Ovary (tissue), 3 donors: ENCODE measurements at regions not wholly inside any gene's neighbourhood (a gene's known extent, or its start where the extent isn't known, plus 50 kb on each side); places are given as distances from the start of the nearest gene placed in this dataset.

ENCODE experiments used
- CTCF ChIP-seq, 3 donors: fragments of 450-650 bp in 2 of 3; fragments of 200-600 bp in 1 of 3; IDR thresholded peaks; one replicate each; pipeline versions ENCODE4 v1.5.1 to v1.8.0; 2016 to 2022; ENCODE audit warnings: antibody characterized with exemption in 3 of 3, mild to moderate bottlenecking in 1 of 3
- EP300 ChIP-seq: sonication (generic); formaldehyde crosslinking; IDR thresholded peaks from one replicate; pipeline ENCODE4 v1.6.1; 2017; ENCODE audit warnings: antibody characterized with exemption
- POLR2A ChIP-seq: fragments of 450-650 bp; IDR thresholded peaks from one replicate; pipeline ENCODE4 v1.6.1; 2017; ENCODE audit warnings: antibody characterized with exemption, mild to moderate bottlenecking, moderate library complexity
- donor health status: DM: no; HTN: no; CAD: no.

- TF ChIP-seq CTCF (IDR thresholded peaks at IDR 0.05) (no peak), POLR2A (no peak), EP300 (no peak)
These were observed 106.2 kb upstream of the RAPGEF2 start for GRCh38 chr4:158996669-158997074.
